C4-2B (cell line): ENCODE measurements at regions not wholly inside any gene's neighbourhood (a gene's known extent, or its start where the extent isn't known, plus 50 kb on each side); places are given as distances from the start of the nearest gene placed in this dataset.

Experiments
- ZFX ChIP-seq: fragments of 450-650 bp; IDR thresholded peaks from 2 replicates; pipeline ENCODE4 v1.6.1; 2017
- TF ChIP-seq, protein P1 (sequence below): fragments of 450-650 bp; conservative IDR thresholded peaks from 2 replicates; pipeline ENCODE4 v1.5.1; 2017; ENCODE audit warnings: mild to moderate bottlenecking

DNA sequence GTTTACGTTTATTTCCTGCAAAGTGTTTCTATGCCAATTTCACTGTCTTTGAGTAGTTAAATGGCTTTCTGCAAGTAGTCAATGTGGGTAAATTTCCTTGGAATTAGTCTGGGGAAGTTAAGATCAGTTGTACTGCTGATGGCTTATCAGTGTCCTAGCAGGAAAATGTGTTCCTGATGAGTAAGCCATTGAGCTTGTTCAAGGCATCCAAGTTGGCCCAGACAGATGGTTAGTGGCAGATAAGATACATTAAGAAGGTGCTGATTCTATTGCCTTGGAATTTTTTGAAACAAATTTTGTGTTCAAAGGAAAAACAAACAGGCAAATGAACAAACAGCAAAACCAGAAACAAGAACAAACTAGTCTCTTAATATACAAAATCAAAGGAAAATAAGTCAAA, 258.4 kb downstream of the MAP2K6 start:
- TF ChIP-seq, protein P1, sequence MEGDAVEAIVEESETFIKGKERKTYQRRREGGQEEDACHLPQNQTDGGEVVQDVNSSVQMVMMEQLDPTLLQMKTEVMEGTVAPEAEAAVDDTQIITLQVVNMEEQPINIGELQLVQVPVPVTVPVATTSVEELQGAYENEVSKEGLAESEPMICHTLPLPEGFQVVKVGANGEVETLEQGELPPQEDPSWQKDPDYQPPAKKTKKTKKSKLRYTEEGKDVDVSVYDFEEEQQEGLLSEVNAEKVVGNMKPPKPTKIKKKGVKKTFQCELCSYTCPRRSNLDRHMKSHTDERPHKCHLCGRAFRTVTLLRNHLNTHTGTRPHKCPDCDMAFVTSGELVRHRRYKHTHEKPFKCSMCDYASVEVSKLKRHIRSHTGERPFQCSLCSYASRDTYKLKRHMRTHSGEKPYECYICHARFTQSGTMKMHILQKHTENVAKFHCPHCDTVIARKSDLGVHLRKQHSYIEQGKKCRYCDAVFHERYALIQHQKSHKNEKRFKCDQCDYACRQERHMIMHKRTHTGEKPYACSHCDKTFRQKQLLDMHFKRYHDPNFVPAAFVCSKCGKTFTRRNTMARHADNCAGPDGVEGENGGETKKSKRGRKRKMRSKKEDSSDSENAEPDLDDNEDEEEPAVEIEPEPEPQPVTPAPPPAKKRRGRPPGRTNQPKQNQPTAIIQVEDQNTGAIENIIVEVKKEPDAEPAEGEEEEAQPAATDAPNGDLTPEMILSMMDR = no peak
- no peak for TF ChIP-seq ZFX
